GM12878 (cell line): ENCODE measurements at regions not wholly inside any gene's neighbourhood (a gene's known extent, or its start where the extent isn't known, plus 50 kb on each side); places are given as distances from the start of the nearest gene placed in this dataset.

ENCODE experiments used
- ATAC-seq: fragments of 200-7000 bp; cut with Tn5 transposase; 3 replicates; pipeline ENCODE4 v1.9.1; 2020; ENCODE audit warnings: mild to moderate bottlenecking, moderate library complexity
- BruUV-seq: library from RNA; stranded (reverse); fragments of 400-500 nt; replicated peaks from 2 replicates; lab custom pipeline; 2021; lab: Mats Ljungman, UMichigan
- CTCF ChIA-PET: fragments of 300-600 bp; sonication (Branson Sonifier 250); formaldehyde crosslinking; extraction: SDS; loops from one replicate; lab custom pipeline; 2021; ENCODE audit warnings: inconsistent platforms; lab: Yijun Ruan, JAX
- POLR2A ChIA-PET: fragments of 350-600 bp; formaldehyde crosslinking; extraction: SDS; loops from one replicate; lab custom pipeline; 2021; ENCODE audit warnings: inconsistent platforms; lab: Charles Lee
- RAD21 ChIA-PET: fragments of 300-600 bp; sonication (Branson Sonifier 250); formaldehyde crosslinking; loops from one replicate; lab custom pipeline; 2023; ENCODE audit warnings: antibody characterized with exemption; ENCODE audit not compliant: unreplicated experiment; lab: Charles Lee
- SMC1A ChIA-PET: fragments of 300-600 bp; sonication (Branson Sonifier 250); formaldehyde crosslinking; loops from one replicate; lab custom pipeline; 2023; ENCODE audit not compliant: unreplicated experiment, uncharacterized antibody; lab: Charles Lee
- DNase-seq: peaks from one replicate; pipeline ENCODE4 v3.0.0-alpha.2; 2011; ENCODE audit warnings: low read depth, low spot score
- FAIRE-seq: peaks from 3 replicates; lab custom pipeline; 2011; peaks lifted over from hg19 to GRCh38; lab: Jason Lieb, UNC
- H2AFZ ChIP-seq: 2 replicates; pipeline ENCODE4 v1.6.0; 2011; ENCODE audit warnings: low read depth, low read length, control low read depth; ENCODE audit not compliant: control insufficient read depth
- H3K27ac ChIP-seq: 2 replicates; pipeline ENCODE4 v1.5.1; 2011; ENCODE audit warnings: control low read depth; ENCODE audit not compliant: control insufficient read depth, insufficient read depth
- H3K27me3 ChIP-seq, 2 experiments: replicated peaks in 1 of 2; 2 replicates each; pipeline versions ENCODE4 v1.6.0 to v1.6.1; 2011; ENCODE audit warnings: low read length in 1 of 2; ENCODE audit not compliant: control insufficient read depth in 2 of 2, insufficient read depth in 2 of 2
- H3K36me3 ChIP-seq, 2 experiments: 2 replicates each; pipeline ENCODE4 v1.5.1; 2011; ENCODE audit warnings: low read length in 1 of 2; ENCODE audit not compliant: control insufficient read depth in 2 of 2, insufficient read depth in 2 of 2
- H3K4me1 ChIP-seq: 2 replicates; pipeline ENCODE4 v1.6.1; 2011; ENCODE audit warnings: mild to moderate bottlenecking, low read length, moderate library complexity, mixed read lengths; ENCODE audit not compliant: control insufficient read depth, insufficient read depth
- H3K4me2 ChIP-seq: 2 replicates; pipeline ENCODE4 v1.6.0; 2011; ENCODE audit warnings: control low read depth; ENCODE audit not compliant: control insufficient read depth, insufficient read depth
- H3K4me3 ChIP-seq: fragments of 200-600 bp; sonication (generic); 2 replicates; pipeline ENCODE4 v1.5.1; 2016
- H3K79me2 ChIP-seq: 2 replicates; pipeline ENCODE4 v1.6.0; 2011; ENCODE audit warnings: low read length; ENCODE audit not compliant: control insufficient read depth, insufficient read depth
- H3K9ac ChIP-seq: 2 replicates; pipeline ENCODE4 v1.8.0; 2011; ENCODE audit warnings: low read length, control low read depth, mixed read lengths; ENCODE audit not compliant: control insufficient read depth, insufficient read depth
- H3K9me3 ChIP-seq: replicated peaks from 3 replicates; pipeline ENCODE4 v1.5.1; 2011; ENCODE audit warnings: mild to moderate bottlenecking, low read length; ENCODE audit not compliant: control insufficient read depth, insufficient read depth
- H4K20me1 ChIP-seq: 2 replicates; pipeline ENCODE4 v1.6.0; 2011; ENCODE audit not compliant: control insufficient read depth, insufficient read depth
- BMI1 ChIP-seq: fragments of 450-650 bp; IDR thresholded peaks from 2 replicates; pipeline ENCODE4 v1.6.1; 2016; ENCODE audit warnings: mild to moderate bottlenecking, moderate library complexity, borderline replicate concordance
- JUND ChIP-seq: IDR thresholded peaks from 2 replicates; pipeline ENCODE4 v1.6.1; 2012; ENCODE audit warnings: low read depth, mild to moderate bottlenecking, low read length, improper control_type of control experiment, moderate library complexity
- MYB ChIP-seq: fragments of 150-350 bp; IDR thresholded peaks from 2 replicates; pipeline ENCODE4 v1.6.1; 2014; ENCODE audit warnings: mild to moderate bottlenecking, low read depth, low read length, borderline replicate concordance
- NFYB ChIP-seq: IDR thresholded peaks from 2 replicates; pipeline ENCODE4 v1.6.1; 2011; ENCODE audit warnings: low read depth, mild to moderate bottlenecking, low read length, improper control_type of control experiment, moderate library complexity; ENCODE audit not compliant: insufficient read depth
- SMAD5 ChIP-seq: IDR thresholded peaks from 2 replicates; pipeline ENCODE4 v1.6.1; 2016; ENCODE audit warnings: antibody characterized with exemption, low read depth
- SP1 ChIP-seq: IDR thresholded peaks from one replicate; pipeline ENCODE4 v1.6.1; 2011; ENCODE audit warnings: low read depth, low read length
- TCF3 ChIP-seq: IDR thresholded peaks from 2 replicates; pipeline ENCODE4 v1.6.1; 2012; ENCODE audit warnings: low read depth, mild to moderate bottlenecking, low read length, borderline replicate concordance; ENCODE audit not compliant: insufficient read depth
- YBX1 ChIP-seq: fragments of 450-650 bp; IDR thresholded peaks from 2 replicates; pipeline ENCODE4 v1.6.1; 2016; ENCODE audit warnings: antibody characterized with exemption
- WGBS: methylation state at CpG from one replicate; pipeline ENCODE4 v1.1.6; 2016; ENCODE audit warnings: low lambda C conversion rate; ENCODE audit not compliant: insufficient replicate concordance, insufficient coverage; ENCODE audit errors: missing lambda C conversion rate; 5-methylcytosine and 5-hydroxymethylcytosine counted together
- in situ Hi-C: fragments of 300-500 bp; cut with MboI; formaldehyde crosslinking; loops from 9 replicates; pipeline ENCODE4 v1.14.3; 2018; ENCODE audit warnings: mixed read lengths
- intact Hi-C: fragments of 100-400 bp; cut with micrococcal nuclease; formaldehyde crosslinking; loops from one replicate; pipeline ENCODE4 v1.14.2; 2022; ENCODE audit not compliant: unreplicated experiment
- TF ChIP-seq, protein P1 (sequence below): fragments of 450-650 bp; IDR thresholded peaks from 2 replicates; pipeline ENCODE4 v1.6.1; 2016; ENCODE audit warnings: mild to moderate bottlenecking, moderate library complexity, borderline replicate concordance
- TF ChIP-seq, protein P2 (sequence below): IDR thresholded peaks from 2 replicates; pipeline ENCODE4 v1.6.1; 2012; ENCODE audit warnings: low read depth, low read length, improper control_type of control experiment
- TF ChIP-seq, protein P3 (sequence below): fragments of 450-650 bp; IDR thresholded peaks from 2 replicates; pipeline ENCODE4 v1.6.1; 2017; ENCODE audit warnings: antibody characterized with exemption, mild to moderate bottlenecking, moderate library complexity
- TF ChIP-seq, protein P4 (sequence below): fragments of 450-650 bp; IDR thresholded peaks from 2 replicates; pipeline ENCODE4 v1.6.1; 2017; ENCODE audit warnings: mild to moderate bottlenecking, moderate library complexity

DNA sequence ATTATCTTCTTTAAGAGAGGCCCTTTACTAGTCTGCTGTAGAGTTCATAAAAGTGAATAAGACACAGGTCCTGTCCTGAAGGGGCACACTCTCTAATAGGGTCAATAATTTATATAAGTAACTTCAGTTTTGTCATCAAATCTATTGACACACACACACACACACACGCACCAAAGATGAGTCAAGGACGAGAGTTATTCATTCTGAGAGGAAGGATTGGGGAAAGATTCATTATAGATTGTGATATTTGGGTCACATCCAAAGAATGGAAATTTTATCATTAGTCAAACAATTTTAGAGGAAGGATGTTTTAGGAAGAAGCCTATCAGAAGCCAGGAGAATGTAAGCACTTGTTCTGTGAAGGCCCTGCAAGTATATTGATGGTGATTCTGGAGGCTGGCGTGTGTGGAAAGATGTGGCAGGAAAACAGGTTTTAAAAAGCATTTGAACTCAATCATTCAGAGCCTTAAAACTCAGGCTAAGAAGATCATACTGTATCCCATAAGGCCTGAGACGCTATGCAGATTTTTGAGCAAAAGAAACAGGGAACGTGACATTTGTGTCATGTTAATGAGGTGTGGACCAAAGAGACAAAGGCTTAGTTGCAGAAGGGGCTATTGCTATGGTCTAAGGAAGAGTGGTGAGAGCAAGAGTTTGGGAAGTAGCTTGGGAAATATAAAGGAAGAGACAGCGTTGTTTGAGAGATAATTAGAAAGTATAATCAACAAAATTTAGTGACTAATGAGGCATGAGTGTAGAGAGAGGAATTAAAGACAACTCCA, 161.4 kb upstream of the PREP start:
- no TSS peak for BruUV-seq
- DNase-seq, result no peak
- Histone ChIP-seq H4K20me1 (no peaks in the 10 kb centered on the region), H2AFZ (no peak overlapping the region), H3K4me1 (peaks cover 19% of the 10 kb centered on the region), H3K79me2 (no peaks in the 10 kb centered on the region), H3K27ac (no peak overlapping the region), H3K9ac (no peak overlapping the region), H3K4me3 (no peak overlapping the region), H3K9me3 (peaks cover 3% of the 10 kb centered on the region; the same call in 2 of the 3 replicates), H3K4me2 (no peak overlapping the region), H3K27me3 (peaks cover 0 to 3% of the 10 kb centered on the region in 2 experiments; a peak in 1 of 4 replicates), H3K36me3 (no peaks in the 10 kb centered on the region)
- intact Hi-C loops (loop anchor here (10.0 kb wide), 1 partner anchor 130 kb away; no protein-coding TSS in a partner anchor), in situ Hi-C loops (no loop called here)
- RAD21 ChIA-PET, result no interaction called here
- SMC1A ChIA-PET, result no interaction called here
- no peak for FAIRE-seq
- WGBS, result 83% methylated on average over 6 of the region's 6 CpGs
- POLR2A ChIA-PET, result no interaction called here
- CTCF ChIA-PET, result interaction anchor here (0.7 to 0.9 kb wide), 2 partner anchors 13 to 18 kb away, joined by 3 to 5 read pairs; no protein-coding TSS in a partner anchor
- ATAC-seq, result no peak
- TF ChIP-seq NFYB (no peak), JUND (no peak), YBX1 (no peak), MYB (no peak), BMI1 (no peak), SMAD5 (no peak), TCF3 (no peak), SP1 (no peak)
- TF ChIP-seq, protein P1, sequence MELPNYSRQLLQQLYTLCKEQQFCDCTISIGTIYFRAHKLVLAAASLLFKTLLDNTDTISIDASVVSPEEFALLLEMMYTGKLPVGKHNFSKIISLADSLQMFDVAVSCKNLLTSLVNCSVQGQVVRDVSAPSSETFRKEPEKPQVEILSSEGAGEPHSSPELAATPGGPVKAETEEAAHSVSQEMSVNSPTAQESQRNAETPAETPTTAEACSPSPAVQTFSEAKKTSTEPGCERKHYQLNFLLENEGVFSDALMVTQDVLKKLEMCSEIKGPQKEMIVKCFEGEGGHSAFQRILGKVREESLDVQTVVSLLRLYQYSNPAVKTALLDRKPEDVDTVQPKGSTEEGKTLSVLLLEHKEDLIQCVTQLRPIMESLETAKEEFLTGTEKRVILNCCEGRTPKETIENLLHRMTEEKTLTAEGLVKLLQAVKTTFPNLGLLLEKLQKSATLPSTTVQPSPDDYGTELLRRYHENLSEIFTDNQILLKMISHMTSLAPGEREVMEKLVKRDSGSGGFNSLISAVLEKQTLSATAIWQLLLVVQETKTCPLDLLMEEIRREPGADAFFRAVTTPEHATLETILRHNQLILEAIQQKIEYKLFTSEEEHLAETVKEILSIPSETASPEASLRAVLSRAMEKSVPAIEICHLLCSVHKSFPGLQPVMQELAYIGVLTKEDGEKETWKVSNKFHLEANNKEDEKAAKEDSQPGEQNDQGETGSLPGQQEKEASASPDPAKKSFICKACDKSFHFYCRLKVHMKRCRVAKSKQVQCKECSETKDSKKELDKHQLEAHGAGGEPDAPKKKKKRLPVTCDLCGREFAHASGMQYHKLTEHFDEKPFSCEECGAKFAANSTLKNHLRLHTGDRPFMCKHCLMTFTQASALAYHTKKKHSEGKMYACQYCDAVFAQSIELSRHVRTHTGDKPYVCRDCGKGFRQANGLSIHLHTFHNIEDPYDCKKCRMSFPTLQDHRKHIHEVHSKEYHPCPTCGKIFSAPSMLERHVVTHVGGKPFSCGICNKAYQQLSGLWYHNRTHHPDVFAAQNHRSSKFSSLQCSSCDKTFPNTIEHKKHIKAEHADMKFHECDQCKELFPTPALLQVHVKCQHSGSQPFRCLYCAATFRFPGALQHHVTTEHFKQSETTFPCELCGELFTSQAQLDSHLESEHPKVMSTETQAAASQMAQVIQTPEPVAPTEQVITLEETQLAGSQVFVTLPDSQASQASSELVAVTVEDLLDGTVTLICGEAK, result no peak
- TF ChIP-seq, protein P2, sequence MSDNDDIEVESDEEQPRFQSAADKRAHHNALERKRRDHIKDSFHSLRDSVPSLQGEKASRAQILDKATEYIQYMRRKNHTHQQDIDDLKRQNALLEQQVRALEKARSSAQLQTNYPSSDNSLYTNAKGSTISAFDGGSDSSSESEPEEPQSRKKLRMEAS, result no peak
- TF ChIP-seq, protein P3, sequence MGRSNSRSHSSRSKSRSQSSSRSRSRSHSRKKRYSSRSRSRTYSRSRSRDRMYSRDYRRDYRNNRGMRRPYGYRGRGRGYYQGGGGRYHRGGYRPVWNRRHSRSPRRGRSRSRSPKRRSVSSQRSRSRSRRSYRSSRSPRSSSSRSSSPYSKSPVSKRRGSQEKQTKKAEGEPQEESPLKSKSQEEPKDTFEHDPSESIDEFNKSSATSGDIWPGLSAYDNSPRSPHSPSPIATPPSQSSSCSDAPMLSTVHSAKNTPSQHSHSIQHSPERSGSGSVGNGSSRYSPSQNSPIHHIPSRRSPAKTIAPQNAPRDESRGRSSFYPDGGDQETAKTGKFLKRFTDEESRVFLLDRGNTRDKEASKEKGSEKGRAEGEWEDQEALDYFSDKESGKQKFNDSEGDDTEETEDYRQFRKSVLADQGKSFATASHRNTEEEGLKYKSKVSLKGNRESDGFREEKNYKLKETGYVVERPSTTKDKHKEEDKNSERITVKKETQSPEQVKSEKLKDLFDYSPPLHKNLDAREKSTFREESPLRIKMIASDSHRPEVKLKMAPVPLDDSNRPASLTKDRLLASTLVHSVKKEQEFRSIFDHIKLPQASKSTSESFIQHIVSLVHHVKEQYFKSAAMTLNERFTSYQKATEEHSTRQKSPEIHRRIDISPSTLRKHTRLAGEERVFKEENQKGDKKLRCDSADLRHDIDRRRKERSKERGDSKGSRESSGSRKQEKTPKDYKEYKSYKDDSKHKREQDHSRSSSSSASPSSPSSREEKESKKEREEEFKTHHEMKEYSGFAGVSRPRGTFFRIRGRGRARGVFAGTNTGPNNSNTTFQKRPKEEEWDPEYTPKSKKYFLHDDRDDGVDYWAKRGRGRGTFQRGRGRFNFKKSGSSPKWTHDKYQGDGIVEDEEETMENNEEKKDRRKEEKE, result no peak
- TF ChIP-seq, protein P4, sequence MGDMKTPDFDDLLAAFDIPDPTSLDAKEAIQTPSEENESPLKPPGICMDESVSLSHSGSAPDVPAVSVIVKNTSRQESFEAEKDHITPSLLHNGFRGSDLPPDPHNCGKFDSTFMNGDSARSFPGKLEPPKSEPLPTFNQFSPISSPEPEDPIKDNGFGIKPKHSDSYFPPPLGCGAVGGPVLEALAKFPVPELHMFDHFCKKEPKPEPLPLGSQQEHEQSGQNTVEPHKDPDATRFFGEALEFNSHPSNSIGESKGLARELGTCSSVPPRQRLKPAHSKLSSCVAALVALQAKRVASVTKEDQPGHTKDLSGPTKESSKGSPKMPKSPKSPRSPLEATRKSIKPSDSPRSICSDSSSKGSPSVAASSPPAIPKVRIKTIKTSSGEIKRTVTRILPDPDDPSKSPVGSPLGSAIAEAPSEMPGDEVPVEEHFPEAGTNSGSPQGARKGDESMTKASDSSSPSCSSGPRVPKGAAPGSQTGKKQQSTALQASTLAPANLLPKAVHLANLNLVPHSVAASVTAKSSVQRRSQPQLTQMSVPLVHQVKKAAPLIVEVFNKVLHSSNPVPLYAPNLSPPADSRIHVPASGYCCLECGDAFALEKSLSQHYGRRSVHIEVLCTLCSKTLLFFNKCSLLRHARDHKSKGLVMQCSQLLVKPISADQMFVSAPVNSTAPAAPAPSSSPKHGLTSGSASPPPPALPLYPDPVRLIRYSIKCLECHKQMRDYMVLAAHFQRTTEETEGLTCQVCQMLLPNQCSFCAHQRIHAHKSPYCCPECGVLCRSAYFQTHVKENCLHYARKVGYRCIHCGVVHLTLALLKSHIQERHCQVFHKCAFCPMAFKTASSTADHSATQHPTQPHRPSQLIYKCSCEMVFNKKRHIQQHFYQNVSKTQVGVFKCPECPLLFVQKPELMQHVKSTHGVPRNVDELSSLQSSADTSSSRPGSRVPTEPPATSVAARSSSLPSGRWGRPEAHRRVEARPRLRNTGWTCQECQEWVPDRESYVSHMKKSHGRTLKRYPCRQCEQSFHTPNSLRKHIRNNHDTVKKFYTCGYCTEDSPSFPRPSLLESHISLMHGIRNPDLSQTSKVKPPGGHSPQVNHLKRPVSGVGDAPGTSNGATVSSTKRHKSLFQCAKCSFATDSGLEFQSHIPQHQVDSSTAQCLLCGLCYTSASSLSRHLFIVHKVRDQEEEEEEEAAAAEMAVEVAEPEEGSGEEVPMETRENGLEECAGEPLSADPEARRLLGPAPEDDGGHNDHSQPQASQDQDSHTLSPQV, result no peak
